ENCODE measurements at regions not wholly inside any gene's neighbourhood (a gene's known extent, or its start where the extent isn't known, plus 50 kb on each side); places are given as distances from the start of the nearest gene placed in this dataset.

DNA sequence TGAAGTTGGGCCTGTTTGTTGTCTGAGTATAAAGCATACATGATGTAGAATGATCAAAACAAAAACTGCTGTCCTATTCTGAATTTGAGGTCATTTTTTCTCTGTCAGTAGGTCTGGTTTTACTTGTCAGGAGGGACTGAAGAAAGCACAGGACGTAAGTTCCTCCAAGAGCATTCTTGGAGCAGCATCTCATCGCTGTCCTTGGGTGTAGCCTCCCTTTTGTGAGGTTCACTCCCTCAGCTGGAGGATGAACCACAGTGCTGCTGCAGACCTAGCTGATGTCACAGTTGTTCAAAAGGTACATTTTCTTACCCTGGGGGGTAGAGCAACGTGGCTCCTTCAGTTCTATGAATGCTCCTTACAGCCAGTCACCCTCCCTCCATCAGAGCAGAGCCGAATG, 490.0 kb upstream of the TBL1XR1 start:
- Mint-ChIP-seq H3K4me3 (ENCODE audit: unreplicated experiment) (no peak overlapping the region), H3K9me3 (ENCODE audit: low read depth) (no peaks in the 10 kb centered on the region), H3K27ac (ENCODE audit: unreplicated experiment) (no peak overlapping the region), H3K4me1 (ENCODE audit: low read depth) (no peaks in the 10 kb centered on the region), H3K36me3 (ENCODE audit: low read depth) (no peaks in the 10 kb centered on the region), H3K27me3 (ENCODE audit: low read depth) (no peaks in the 10 kb centered on the region)
- TF ChIP-seq CTCF (IDR thresholded peaks at IDR 0.05) = no peak
- no peak for DNase-seq (ENCODE audit: low spot score)

- Mint-ChIP-seq H3K4me1 (ENCODE audit: low read depth) (no peaks in the 10 kb centered on the region), H3K27me3 (ENCODE audit: low read depth) (no peaks in the 10 kb centered on the region), H3K4me3 (ENCODE audit: unreplicated experiment) (no peak overlapping the region), H3K36me3 (ENCODE audit: low read depth) (no peaks in the 10 kb centered on the region), H3K27ac (ENCODE audit: unreplicated experiment) (no peak overlapping the region), H3K9me3 (ENCODE audit: low read depth) (no peaks in the 10 kb centered on the region)
- no peak for DNase-seq (ENCODE audit: low spot score)
- TF ChIP-seq CTCF (IDR thresholded peaks at IDR 0.05) = no peak
Observed at GRCh38 chr3:177688152-177688551, 490.9 kb upstream of the TBL1XR1 start.

DNA sequence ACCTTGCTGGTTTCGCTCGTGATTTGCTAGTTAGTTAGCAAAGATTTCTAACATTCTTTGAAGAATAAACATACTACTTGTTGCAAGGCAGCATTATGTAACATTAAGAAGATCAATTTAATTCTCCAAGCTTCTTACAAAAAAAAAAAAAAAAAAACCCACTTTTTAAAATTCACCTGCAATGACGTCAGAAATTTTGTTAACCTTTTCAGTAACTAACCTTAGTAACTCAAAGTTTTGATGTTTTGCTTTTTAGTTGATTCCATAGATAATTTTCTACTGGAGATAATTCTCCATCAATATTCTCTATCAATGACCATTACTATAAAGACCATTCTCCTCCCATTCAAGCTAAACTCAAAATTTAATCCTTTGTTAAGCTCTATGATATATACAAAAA, 491.8 kb upstream of the TBL1XR1 start:
- Mint-ChIP-seq H3K4me1 (ENCODE audit: low read depth) (peaks cover 5% of the 10 kb centered on the region), H3K36me3 (ENCODE audit: low read depth) (no peaks in the 10 kb centered on the region), H3K9me3 (ENCODE audit: low read depth) (no peaks in the 10 kb centered on the region), H3K4me3 (ENCODE audit: unreplicated experiment) (no peak overlapping the region), H3K27me3 (ENCODE audit: low read depth) (no peaks in the 10 kb centered on the region), H3K27ac (ENCODE audit: unreplicated experiment) (no peak overlapping the region)
- DNase-seq (ENCODE audit: low spot score) = no peak
- TF ChIP-seq CTCF (IDR thresholded peaks at IDR 0.05) = no peak

DNA sequence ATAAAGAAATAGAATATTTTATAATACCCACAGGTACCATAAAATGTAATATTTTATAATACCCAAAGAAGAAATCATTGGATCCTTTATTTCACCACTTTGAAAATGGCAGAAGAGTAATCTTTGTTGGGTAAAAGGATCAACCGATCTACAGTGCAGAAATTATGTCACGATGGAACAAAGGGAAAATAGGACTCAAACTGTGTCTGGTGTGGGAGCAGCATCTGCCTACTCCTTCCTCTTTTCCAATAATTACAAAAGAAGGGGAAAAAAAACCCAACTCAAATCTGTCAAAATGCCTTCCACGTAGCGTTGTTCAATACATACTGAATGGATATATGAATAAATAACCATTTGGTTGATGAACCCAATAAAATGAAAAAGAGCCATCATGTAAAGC, 492.6 kb upstream of the TBL1XR1 start:
- Mint-ChIP-seq H3K4me1 (ENCODE audit: low read depth) (peaks cover 13% of the 10 kb centered on the region), H3K4me3 (ENCODE audit: unreplicated experiment) (no peak overlapping the region), H3K9me3 (ENCODE audit: low read depth) (no peaks in the 10 kb centered on the region), H3K27me3 (ENCODE audit: low read depth) (no peaks in the 10 kb centered on the region), H3K27ac (ENCODE audit: unreplicated experiment) (no peak overlapping the region), H3K36me3 (ENCODE audit: low read depth) (no peaks in the 10 kb centered on the region)
- DNase-seq (ENCODE audit: low spot score) = no peak
- no peak for TF ChIP-seq CTCF (IDR thresholded peaks at IDR 0.05)

DNA sequence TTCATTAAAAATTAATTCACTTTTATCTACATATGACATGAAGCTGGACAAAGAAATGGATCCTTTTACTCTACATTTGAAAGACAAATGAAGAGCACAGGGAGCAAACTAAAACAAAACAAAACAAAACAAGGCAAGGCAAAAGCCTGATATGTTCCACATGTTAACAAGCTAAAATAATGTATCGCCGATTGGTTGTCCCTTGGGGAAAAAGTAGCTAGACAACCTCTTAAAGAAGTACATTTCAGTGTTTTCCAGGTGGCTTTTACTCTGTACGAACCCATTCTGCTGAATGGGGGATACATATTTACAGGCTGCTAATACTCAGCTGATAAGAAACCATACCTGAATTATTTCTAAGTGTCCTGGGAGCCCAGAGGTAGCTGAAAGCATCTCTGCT, 493.0 kb upstream of the TBL1XR1 start:
- H3K9me3 Mint-ChIP-seq (ENCODE audit: low read depth) = no peaks in the 10 kb centered on the region
- no peak for DNase-seq (ENCODE audit: low spot score)
- no peak for TF ChIP-seq CTCF (IDR thresholded peaks at IDR 0.05)
- no peak overlapping the region for H3K27ac Mint-ChIP-seq (ENCODE audit: unreplicated experiment)
- no peaks in the 10 kb centered on the region for H3K27me3 Mint-ChIP-seq (ENCODE audit: low read depth)
- no peaks in the 10 kb centered on the region for H3K36me3 Mint-ChIP-seq (ENCODE audit: low read depth)
- H3K4me3 Mint-ChIP-seq (ENCODE audit: unreplicated experiment) = no peak overlapping the region
- H3K4me1 Mint-ChIP-seq (ENCODE audit: low read depth) = peaks cover 15% of the 10 kb centered on the region

Data from chondrocyte (in vitro differentiated cells).